Psoas muscle (tissue), 7 donors: ENCODE measurements at regions not wholly inside any gene's neighbourhood (a gene's known extent, or its start where the extent isn't known, plus 50 kb on each side); places are given as distances from the start of the nearest gene placed in this dataset.
A peak's percentile ranks its signal among the peaks of the same experiment; 100 is the strongest.

ENCODE experiments used
- ATAC-seq, 4 donors: fragments of 200-7000 bp; cut with Tn5 transposase; one replicate each; pipeline ENCODE4 v1.9.1; 2020; ENCODE audit warnings: moderate library complexity in 3 of 4, mild to moderate bottlenecking in 2 of 4
- DNase-seq, 2 donors: peaks; one replicate each; pipeline ENCODE4 v3.0.0-alpha.2; 2020
- H3K27ac ChIP-seq: fragments of 200-600 bp; one replicate; pipeline ENCODE4 v1.8.0; 2022
- H3K27me3 ChIP-seq, 3 donors: fragments of 200-600 bp in 1 of 3; one replicate each; pipeline versions ENCODE4 v1.6.1 to v1.8.0; 2013 to 2022; ENCODE audit warnings: low read length in 2 of 3, mild to moderate bottlenecking in 2 of 3, moderate library complexity in 1 of 3; ENCODE audit not compliant: insufficient read depth in 3 of 3
- H3K36me3 ChIP-seq, 2 donors: fragments of 200-600 bp in 1 of 2; one replicate each; pipeline versions ENCODE4 v1.6.1 to v1.8.0; 2013 to 2022; ENCODE audit warnings: low read depth in 1 of 2, mild to moderate bottlenecking in 1 of 2, moderate library complexity in 1 of 2; ENCODE audit not compliant: insufficient read depth in 1 of 2
- H3K4me1 ChIP-seq: fragments of 200-600 bp; one replicate; pipeline ENCODE4 v1.8.0; 2022
- H3K4me3 ChIP-seq: fragments of 200-600 bp; one replicate; pipeline ENCODE4 v1.8.0; 2022; ENCODE audit warnings: mild to moderate bottlenecking
- H3K9me3 ChIP-seq: fragments of 200-600 bp; one replicate; pipeline ENCODE4 v1.8.0; 2022
- CTCF ChIP-seq: fragments of 200-600 bp; IDR thresholded peaks from one replicate; pipeline ENCODE4 v1.8.0; 2022; ENCODE audit warnings: antibody characterized with exemption
- WGBS, 3 donors: extraction: QIAGEN DNeasy Blood & Tissue Kit; methylation state at CpG; one replicate each; pipeline versions ENCODE4 v1.1.6 to v1.1.7; 2013; 5-methylcytosine and 5-hydroxymethylcytosine counted together
- intact Hi-C, 2 donors: fragments of 100-400 bp; cut with DNase I; formaldehyde crosslinking; loops; one replicate each; pipeline versions ENCODE4 v1.11.0 to v1.14.2; 2022
- donor health status: healthy with polysubstance abuse.
- donor health status: DM: no; HTN: no; CAD: no; lungs with moderate emphysema.
- donor health status: Bipolar disorder and iron deficiency.
- donor health status: healthy.
- donor health status: DM: yes; HTN: yes; CAD: no.
- donor health status: DM: no; HTN: no; CAD: no.
- donor health status: DM: yes; HTN: yes; CAD: no.

- H3K4me1 ChIP-seq, result peaks cover 7% of the 10 kb centered on the region
- DNase-seq (no peak), ATAC-seq (no peak)
- 69 to 74% (median 72%) methylated on average over 6 of the region's 6 CpGs for WGBS, 3 donors
- no peak for TF ChIP-seq CTCF
- H3K27me3 ChIP-seq, result no peaks in the 10 kb centered on the region
- no peaks in the 10 kb centered on the region for H3K9me3 ChIP-seq
- H3K36me3 ChIP-seq, result no peaks in the 10 kb centered on the region
- no peak overlapping the region for H3K4me3 ChIP-seq
- intact Hi-C loops, result no loop called here
- no peak overlapping the region for H3K27ac ChIP-seq
Measured at GRCh38 chr3:194972641-194973040, 287.0 kb downstream of the FAM43A start.

- H3K4me1 ChIP-seq, result peaks cover 7% of the 10 kb centered on the region
- no peaks in the 10 kb centered on the region for H3K36me3 ChIP-seq
- H3K4me3 ChIP-seq, result no peak overlapping the region
- no peaks in the 10 kb centered on the region for H3K27me3 ChIP-seq
- DNase-seq (no peak), ATAC-seq (no peak)
- 78 to 86% (median 83%) methylated on average over 12 of the region's 12 CpGs for WGBS, 3 donors
- H3K9me3 ChIP-seq, result no peaks in the 10 kb centered on the region
- no peak for TF ChIP-seq CTCF
- intact Hi-C loops, result no loop called here
- no peak overlapping the region for H3K27ac ChIP-seq
Measured at GRCh38 chr3:194973366-194974000, 287.8 kb downstream of the FAM43A start.

- intact Hi-C loops, result no loop called here
- Histone ChIP-seq H3K4me3 (no peak overlapping the region), H3K27ac (no peak overlapping the region), H3K36me3 (no peaks in the 10 kb centered on the region), H3K27me3 (no peaks in the 10 kb centered on the region), H3K4me1 (peaks cover 7% of the 10 kb centered on the region), H3K9me3 (no peaks in the 10 kb centered on the region)
- ATAC-seq (no peak), DNase-seq (no peak)
- whole genome bisulfite sequencing, 3 donors, result 82 to 86% (median 85%) methylated on average over 9 of the region's 9 CpGs
- no peak for TF ChIP-seq CTCF
Measured at GRCh38 chr3:194974468-194975135, 288.9 kb downstream of the FAM43A start.

GRCh38 chr3:194976049-194976451 lies 290.4 kb downstream of the FAM43A start:
- Histone ChIP-seq H3K36me3 (no peaks in the 10 kb centered on the region), H3K4me1 (peaks cover 7% of the 10 kb centered on the region), H3K4me3 (no peak overlapping the region), H3K9me3 (no peaks in the 10 kb centered on the region), H3K27ac (no peak overlapping the region), H3K27me3 (no peaks in the 10 kb centered on the region)
- peak in 2 of 4 donors; percentile 44 to 49 for ATAC-seq
- no peak for DNase-seq
- intact Hi-C loops, result no loop called here
- TF ChIP-seq CTCF, result no peak
- WGBS, 3 donors, result 44 to 68% (median 52%) methylated on average over 5 of the region's 5 CpGs

- no peaks in the 10 kb centered on the region for H3K27me3 ChIP-seq
- H3K9me3 ChIP-seq, result no peaks in the 10 kb centered on the region
- peaks cover 7% of the 10 kb centered on the region for H3K4me1 ChIP-seq
- no peak overlapping the region for H3K4me3 ChIP-seq
- WGBS, 3 donors, result 65 to 85% (median 69%) methylated on average over 7 of the region's 7 CpGs
- H3K27ac ChIP-seq, result no peak overlapping the region
- no peak for DNase-seq
- no peak for ATAC-seq
- intact Hi-C loops, result no loop called here
- H3K36me3 ChIP-seq, result no peaks in the 10 kb centered on the region
- no peak for TF ChIP-seq CTCF
Measured at GRCh38 chr3:194976874-194977273, 291.2 kb downstream of the FAM43A start.
